T-helper 2 cell treated with Interferon-gamma antibody and Interleukin-4, amounts not matched to agents 100 ng/mL and 5 ng/mL, for 36 hours (primary cell): ENCODE measurements at regions not wholly inside any gene's neighbourhood (a gene's known extent, or its start where the extent isn't known, plus 50 kb on each side); places are given as distances from the start of the nearest gene placed in this dataset.

ENCODE experiments used
- intact Hi-C: fragments of 100-400 bp; cut with micrococcal nuclease; formaldehyde crosslinking; loops from one replicate; pipeline ENCODE4 v1.15.1; 2023

DNA sequence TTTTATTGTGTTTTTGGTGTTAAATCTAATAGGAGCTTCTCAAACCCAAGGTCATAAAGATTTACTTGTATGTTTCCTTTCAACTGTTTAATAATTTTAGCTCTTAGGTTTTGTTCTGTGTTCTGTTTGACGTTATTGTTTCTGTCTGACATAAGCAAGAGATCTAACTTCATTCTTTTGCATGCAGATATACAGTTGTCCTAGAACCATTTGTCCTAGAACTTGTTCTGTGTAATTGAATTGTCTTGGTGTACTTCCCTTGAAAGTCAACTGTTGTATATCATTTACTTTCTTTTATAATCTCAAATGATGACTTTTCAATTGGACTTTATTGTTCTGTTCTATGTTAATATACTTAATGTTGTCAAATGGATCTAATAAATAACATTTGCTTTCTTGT is 977.1 kb downstream of the FAT4 start:
- intact Hi-C loops: no loop called here

DNA sequence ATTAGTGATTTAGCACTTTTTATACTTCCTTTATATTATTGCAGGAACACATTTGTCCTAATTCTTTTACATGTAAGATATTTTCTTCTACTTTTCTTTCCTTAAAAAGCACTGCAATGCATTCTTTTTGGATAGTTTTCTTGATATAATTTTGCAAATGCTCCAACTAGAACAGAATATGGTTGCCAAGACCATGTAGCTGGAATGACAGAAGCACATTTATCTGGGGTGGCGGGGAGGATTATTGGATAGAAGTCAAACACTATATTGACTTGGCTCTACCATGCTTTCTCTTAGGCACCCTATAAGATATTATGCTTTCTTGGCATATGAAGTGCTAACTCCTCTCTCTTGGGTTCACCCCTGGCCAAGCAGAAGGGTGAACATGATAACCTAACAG is 983.5 kb downstream of the FAT4 start:
- intact Hi-C loops: no loop called here

DNA sequence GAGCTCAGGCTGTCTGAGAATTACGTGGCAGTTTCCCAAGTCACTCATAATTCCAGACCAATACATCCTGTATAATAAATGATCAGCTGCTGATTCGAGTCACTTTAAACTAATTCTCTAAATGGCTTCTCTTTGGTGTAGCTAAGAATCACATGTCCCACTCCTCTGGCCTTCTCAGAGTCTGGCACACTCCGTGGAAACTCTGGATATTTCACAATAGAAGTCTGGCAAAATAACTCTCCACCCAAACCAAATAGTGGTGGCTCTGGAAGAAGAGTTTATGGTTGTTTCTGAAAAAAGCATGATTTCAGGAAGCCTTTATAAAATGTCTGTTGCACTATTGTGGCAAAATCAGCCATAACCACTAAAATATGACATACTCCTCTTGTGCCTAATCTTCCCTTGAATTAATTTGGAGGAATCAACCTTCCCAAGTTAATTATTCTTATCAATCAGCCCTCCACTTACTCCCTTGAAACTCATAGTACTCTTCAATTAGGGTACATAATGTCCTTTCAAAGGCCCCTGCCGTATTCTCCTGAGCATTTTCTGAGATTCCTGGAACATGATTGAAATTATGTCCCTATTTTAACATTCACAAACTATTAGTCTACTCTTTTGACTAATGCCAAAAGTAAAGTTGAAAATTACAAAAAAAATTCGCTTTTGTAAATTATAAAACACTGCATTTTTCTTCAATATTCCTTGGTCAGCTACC is 991.6 kb downstream of the FAT4 start:
- intact Hi-C loops: no loop called here

DNA sequence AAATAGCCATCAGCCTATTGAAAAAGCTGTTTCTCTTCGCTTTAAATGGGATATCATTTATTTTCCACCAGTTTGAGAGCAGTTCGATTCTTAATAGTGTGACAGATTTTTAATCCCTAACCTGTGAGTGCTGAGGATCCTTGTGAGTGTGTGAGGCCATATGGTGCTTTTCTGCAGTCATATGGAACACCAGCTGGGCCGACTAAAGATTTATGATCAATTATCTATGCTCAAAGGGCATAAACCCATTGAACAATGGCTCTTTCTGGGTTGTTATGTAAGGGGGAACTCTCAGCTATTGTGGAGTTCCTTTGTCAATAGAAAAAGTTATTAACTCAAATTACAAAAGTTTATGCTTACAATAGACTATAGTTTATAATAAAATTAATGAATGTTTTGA is 1003.6 kb downstream of the FAT4 start:
- intact Hi-C loops: no loop called here

DNA sequence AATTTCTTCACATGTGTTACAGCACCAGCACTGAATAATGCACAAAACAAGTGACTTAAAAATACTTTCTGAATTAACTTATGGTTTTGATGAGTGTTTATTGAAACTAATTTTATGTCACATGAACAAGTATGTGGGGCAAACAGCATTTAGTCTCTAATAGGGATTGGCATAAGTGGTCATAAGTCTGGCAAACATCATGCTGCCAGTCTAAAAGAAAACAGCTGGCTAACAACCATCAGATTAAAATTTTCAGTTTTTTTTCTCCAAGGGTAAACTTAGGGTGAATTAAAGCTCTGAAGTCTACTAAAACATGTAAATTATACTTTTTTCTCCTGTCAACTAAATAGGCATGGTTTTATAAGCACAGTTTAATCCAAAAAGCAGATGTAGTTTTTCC is 1014.2 kb downstream of the FAT4 start:
- intact Hi-C loops: no loop called here

DNA sequence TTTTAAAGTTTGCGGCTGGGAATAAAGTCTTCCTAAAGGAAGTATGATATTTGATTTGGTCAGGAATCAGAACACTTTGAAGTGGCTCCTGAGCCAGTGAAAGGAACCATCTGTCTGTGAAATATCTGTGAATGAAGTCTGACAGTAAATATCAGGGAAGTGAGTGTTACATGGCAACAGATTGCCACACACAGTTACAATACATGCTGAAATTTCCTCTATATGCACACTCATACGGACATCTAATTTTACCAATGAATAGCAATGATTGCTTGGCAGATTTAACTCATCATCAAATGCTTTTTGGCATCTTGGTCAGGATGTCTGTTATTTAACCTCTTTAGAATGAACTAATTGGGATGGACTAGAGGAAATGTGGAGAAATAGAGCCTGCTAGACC is 1023.8 kb downstream of the FAT4 start:
- intact Hi-C loops: no loop called here

DNA sequence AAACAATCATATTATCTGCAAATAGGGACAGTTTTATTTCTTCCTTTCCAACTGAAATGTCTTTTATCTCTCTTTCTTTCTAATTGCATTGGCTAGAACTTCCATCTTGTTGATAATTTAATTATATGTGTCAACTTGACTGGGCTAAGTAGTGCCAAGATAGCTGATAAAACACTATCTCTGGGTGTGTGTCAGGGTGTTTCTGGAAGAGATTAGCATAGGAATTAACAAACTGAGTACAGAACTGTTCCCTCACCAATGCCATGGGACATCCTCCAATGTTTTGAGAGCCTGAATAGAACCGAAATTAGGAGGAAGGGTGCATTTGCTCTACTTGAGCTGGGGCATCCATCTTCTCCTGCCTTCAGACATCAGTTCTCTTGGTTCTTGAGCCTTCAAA is 1027.2 kb downstream of the FAT4 start:
- intact Hi-C loops: no loop called here

DNA sequence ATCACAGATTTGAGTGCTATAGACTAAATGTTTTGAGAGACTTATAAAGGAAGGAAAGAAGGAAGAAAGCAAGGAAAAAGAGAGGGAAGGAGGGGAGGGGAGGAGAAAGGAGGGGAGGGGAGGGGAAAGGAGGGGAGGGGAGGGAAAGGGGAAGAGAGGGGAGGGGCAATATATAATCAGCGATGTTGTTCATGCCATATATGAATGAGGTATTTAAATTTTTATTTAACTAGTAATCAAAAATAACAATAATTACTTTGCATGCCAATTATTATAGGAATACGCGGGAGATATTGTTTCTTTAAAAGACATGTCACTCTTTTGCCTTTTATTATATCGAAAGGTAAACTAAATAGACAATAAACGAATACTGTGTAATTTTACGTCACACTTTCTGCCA is 1029.7 kb downstream of the FAT4 start:
- intact Hi-C loops: no loop called here

DNA sequence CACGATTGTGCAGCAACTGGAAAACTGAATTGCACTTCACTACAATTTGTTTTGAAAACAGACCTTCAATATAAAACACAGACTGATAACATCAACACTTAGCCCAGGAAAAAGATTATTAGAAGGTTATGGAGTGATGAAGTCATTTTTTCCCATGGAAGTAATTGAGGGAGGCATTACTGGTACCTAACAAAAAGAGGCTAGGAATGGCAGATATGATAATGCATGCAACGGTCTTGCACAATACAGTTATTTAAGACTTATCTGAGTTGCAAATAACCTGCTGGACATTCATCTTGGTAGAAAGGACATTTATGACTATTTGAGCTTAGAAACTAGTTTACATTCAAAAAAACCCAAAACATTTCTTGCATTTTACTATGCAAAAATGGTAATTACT is 1031.9 kb downstream of the FAT4 start:
- intact Hi-C loops: no loop called here

DNA sequence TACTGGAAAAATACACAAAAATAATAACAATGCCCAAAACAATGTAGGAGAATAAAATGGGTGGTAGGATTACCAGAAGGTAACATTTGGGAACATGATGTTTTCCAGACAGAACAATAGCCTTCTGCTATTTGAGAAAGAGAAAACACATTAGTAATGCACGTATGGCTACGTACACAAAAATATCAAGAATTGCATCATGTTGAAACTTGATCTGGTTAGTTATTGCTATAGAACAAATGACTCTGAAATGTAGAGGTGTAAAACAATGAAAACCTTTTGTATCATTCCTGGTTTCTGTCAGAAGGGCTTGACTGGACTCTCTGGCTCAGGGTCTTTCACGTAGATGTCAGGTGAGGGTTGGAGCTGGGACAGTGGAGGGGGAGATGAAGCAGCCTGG is 1040.0 kb downstream of the FAT4 start:
- intact Hi-C loops: no loop called here

DNA sequence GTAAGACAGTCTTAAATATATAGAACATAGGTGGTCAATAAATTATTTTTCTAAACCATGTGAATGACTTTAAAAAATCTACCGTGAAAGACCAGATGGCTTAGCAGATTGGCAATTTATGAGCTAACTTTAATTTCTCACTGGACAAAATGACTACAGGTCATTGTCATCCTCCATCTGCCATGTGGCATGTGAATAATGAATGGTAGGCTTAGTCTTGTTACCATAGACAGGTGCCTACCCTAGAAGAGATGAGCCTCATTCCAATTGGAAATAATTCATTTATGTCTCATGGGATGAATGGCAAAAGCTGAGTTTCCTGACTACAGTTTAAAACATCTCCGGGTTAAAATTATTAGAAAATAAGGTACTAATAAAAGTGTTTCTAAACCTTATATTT is 1043.3 kb downstream of the FAT4 start:
- intact Hi-C loops: no loop called here

DNA sequence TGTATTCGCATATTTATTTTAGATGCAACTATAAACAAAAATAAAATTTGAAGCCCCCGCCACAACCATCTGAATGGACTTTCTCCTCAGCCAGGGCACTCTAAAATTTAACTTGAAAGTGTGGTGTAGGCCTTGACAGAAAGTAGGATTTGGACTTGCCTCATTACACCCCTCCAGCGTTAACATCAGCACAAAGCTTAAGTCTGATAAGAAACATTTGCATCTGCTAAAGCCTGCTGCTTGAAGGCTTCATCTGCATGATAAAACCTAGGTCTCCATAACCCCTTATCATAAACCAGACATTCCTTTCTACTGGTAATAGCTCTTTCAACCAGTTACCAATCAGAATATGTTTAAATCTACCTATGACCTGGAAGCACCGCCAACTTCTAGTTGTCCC is 1046.5 kb downstream of the FAT4 start:
- intact Hi-C loops: no loop called here

DNA sequence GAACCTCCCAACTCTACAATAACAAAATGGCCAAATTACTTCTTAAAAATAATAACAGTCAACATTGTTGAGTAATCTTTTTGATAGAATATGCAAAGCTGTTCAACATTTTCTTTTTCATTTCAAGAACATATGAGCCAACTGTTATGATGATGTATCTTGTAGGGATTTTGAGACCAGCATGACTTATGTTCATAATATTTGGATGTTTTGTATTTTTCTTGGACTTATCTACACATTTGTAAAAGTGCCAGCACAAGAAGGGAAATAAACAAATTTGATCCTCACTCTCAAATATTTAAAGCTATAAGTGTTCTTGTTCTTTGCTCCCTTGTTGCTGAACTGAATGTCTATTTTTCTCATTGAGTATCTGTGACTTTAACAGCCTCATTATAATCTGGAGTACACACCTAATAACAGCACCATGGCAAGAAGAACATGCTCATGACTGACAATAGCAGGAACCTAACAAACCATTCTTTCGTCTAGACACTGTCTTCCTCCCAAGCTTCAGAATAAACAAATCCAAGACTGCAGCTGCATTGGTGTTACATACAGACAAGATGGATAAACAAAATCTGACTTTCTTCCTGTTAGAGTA is 1049.7 kb downstream of the FAT4 start:
- intact Hi-C loops: no loop called here

DNA sequence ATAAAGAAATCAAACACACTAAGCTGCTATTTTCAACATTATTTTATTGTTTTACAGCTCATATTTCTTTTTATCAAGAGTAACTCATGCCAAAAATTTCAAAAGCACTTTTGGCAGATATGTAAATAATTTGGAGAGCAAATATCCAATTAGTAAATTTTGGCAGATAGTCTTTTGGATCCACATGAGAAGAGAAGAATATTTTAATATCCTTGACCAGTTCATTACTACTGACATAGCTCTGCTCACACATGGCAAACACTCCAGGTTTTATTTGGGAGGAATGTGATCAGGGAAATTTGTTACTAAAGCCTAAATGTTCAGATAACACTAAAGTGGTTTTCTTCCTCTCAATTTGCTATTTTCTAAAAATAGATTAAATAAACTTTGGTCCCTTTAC is 1054.3 kb downstream of the FAT4 start:
- intact Hi-C loops: no loop called here

DNA sequence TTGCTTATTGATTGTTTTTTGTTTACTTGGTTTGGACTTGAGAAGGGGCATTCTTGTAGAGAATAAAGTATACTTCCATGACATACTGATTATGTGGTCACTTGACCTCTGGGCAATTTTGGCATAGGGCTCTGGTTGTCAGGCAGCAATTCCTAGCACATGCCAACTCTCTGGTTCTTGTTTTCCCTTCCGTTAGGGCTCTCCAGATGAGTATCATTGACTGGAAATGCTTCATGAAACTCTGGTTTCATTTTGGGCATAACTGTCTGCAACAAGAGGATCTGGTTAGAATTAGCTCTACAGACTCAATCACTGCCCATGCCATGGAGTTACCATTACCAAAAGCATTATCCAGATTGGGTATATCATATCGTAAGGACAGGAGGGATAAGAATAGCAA is 1057.9 kb downstream of the FAT4 start:
- intact Hi-C loops: no loop called here

DNA sequence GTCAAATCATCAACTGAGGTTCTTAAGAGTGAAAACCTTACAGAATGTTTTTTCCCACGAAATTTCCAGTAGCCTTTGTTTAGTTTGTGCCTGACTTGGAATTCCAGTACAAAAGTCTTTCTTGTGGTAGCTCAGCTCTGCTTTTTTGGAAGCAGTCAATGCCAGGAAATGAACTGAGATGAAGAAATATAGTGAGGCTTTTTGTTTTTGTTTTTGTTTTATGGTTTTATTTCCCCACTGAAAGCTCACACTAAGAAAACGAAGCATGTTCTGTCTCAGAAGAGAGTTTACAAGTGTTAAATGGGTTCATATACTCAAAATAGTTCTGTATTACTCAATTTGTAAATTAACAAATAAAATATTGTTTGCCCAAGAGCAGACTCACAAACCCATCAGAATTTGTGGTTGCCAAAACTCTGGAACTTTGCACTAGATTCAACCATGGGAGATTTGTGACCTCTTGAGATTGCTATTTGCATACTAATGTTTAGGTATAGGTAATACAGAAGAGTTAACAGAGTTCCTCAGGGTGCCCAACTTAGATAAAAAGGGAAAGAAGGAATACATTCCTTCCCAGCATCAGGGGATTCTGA is 1060.8 kb downstream of the FAT4 start:
- intact Hi-C loops: no loop called here

DNA sequence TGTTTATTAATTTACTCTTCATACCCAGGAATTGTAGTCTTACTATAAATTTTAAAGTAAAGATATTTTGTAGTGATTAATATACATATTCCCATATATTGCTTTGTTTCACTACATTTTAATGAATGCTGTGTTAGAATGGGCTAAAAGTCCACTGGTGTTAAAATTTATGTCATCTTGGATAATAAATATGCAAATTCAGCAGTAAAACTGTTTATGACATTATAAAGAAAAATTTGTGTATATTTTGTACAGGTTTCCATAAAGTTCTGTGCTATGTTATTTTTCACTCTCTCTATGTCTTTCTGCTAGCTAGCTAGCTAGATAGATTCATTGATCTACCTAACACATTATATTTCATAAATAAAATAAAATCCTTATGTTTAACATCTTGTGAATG is 1071.2 kb downstream of the FAT4 start:
- intact Hi-C loops: no loop called here

DNA sequence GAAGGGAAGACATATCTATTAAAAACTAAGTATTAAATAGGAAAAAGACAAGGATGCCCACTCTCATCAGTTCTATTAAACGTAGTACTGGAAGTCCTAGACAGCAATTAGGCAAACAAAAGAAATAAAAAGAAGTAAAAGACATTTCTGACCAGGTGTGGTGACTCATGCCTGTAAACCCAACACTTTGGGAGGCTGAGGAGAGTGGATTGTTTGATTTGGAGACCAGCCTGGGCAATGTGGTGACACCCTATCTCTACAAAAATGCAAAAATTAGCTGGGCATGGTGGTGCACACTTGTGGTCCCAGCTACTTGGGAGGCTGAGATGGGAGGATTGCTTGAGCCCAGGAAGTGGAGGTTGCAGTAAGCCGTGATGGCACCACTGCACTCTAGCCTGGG is 1071.8 kb downstream of the FAT4 start:
- intact Hi-C loops: no loop called here

DNA sequence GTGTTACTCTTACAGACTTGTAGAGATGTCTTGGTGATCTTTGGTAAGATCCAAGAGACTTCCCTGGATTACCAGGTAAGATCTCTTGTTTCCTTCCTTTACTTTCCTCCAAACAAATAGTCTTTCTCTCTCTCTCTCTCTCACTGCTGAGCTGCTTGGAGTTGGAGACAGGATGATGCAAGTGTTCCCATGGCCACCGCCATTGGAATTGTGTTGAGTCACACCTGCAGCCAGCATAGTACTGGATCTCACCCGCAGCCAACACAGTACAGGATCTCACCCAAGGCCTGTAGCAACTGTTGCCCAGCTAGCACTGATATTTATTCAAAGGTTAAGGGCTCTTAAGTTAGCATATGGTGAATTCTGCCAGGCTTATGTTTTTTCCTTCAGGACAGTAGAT is 1080.9 kb downstream of the FAT4 start:
- intact Hi-C loops: no loop called here

DNA sequence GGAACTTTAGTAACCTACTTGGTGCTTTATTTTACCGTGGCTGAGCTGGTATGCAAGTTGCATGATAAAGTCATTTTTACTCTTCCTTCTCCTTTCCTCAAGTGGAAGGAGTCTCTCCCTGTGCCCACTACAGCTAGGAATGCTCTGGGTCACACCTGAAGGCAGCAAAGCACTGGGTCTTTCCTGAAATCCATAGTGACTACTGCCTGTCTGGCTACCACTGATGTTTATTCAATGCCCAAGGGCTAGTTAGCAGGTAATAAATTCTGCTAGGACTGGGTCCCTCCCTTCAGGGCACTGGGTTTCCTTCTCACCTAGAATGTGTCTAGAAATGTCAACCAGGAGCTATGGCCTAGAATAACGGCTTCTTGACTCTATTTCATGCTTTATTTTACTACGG is 1081.4 kb downstream of the FAT4 start:
- intact Hi-C loops: no loop called here

DNA sequence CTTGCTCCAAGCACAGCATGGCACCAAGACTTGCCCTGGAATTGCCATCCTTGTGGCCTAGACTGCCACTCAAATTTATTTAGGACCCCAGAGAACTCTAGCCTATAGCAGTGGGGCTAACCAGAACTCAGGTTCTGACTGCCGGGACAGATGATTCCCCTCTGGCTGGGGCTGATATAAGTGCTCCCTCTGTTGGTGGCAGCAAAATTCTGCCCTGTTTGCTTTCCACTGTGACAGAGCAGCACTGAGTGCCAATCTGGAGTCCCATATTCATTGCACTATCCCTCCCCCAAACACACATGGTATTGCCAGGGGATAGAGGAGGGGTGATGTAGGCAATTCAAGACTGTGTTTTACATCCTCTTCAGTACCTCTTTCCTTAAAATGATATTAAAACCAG is 1081.9 kb downstream of the FAT4 start:
- intact Hi-C loops: no loop called here

DNA sequence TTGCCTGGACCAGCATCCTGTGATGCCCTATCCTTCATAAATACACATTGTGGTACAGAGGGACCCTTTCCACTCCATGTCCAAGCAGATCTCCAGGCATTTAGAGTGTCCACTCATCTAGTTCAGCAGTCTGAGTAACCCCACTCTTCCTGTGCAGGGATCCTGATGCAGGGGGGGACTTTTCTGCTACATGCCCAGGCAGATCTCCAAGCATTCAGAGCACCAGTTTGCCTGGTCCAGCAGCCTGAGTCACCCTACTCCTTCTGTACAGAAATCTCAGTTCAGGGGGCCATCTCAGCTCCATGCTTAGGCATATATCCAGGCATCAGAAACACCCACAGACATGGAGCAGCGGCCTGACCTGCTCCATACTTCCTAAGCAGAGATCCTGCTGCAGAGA is 1089.8 kb downstream of the FAT4 start:
- intact Hi-C loops: no loop called here

DNA sequence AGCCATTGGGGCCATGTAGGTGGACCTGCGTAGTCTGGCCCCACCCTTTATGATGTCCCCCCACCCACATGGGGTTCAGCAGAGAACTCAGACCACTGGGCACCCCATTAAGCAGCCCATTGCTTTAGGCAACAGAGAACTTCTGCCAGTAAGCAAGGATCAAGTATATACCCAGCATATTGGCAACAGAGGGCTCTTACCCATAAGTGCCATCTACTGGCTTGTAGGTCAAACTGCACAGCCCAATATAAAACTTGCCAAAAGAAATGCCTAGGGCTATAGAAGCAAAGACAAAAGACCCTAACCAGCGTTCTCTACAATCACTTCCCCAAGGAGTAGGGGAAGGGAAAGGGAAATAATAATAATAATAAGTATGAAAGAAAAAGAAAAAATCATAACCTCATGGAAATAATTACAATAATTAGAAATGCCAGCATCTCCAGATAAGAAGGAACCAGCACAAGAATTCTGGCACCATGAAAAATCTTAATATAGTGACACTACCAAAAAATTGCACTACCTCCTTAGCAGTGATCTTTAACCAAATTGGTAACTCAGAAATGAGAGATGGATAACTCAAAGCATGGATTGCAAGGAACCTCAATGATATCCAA is 1090.7 kb downstream of the FAT4 start:
- intact Hi-C loops: no loop called here
